Parathyroid adenoma (tissue), 2 donors: ENCODE measurements at regions not wholly inside any gene's neighbourhood (a gene's known extent, or its start where the extent isn't known, plus 50 kb on each side); places are given as distances from the start of the nearest gene placed in this dataset.

Source experiments
- H2AFZ ChIP-seq: fragments of 300-600 bp; sonication (generic); one replicate; pipeline ENCODE4 v1.7.0; 2017; ENCODE audit warnings: antibody characterized with exemption, mild to moderate bottlenecking
- H3K27ac ChIP-seq: fragments of 300-600 bp; sonication (generic); one replicate; pipeline ENCODE4 v1.7.0; 2017
- H3K27me3 ChIP-seq: fragments of 300-600 bp; sonication (generic); one replicate; pipeline ENCODE4 v1.7.0; 2017; ENCODE audit warnings: low read length; ENCODE audit not compliant: control insufficient read depth, insufficient read depth
- H3K36me3 ChIP-seq: fragments of 300-600 bp; sonication (generic); one replicate; pipeline ENCODE4 v1.7.0; 2017; ENCODE audit warnings: low read length; ENCODE audit not compliant: control insufficient read depth, insufficient read depth
- H3K4me1 ChIP-seq: fragments of 300-600 bp; sonication (generic); one replicate; pipeline ENCODE4 v1.7.0; 2017; ENCODE audit warnings: control low read depth
- H3K4me2 ChIP-seq: fragments of 300-600 bp; sonication (generic); one replicate; pipeline ENCODE4 v1.7.0; 2017; ENCODE audit warnings: low read length
- H3K4me3 ChIP-seq: fragments of 300-600 bp; sonication (generic); one replicate; pipeline ENCODE4 v1.7.0; 2017; ENCODE audit warnings: low read depth, low read length
- H3K79me2 ChIP-seq: fragments of 300-600 bp; sonication (generic); one replicate; pipeline ENCODE4 v1.7.0; 2017; ENCODE audit warnings: control low read depth
- H3K9ac ChIP-seq: fragments of 300-600 bp; sonication (generic); one replicate; pipeline ENCODE4 v1.7.0; 2017; ENCODE audit warnings: mild to moderate bottlenecking
- H3K9me3 ChIP-seq: fragments of 300-600 bp; sonication (generic); one replicate; pipeline ENCODE4 v1.7.0; 2017; ENCODE audit warnings: low read length; ENCODE audit not compliant: control insufficient read depth
- CTCF ChIP-seq: fragments of 300-600 bp; sonication (generic); IDR thresholded peaks from one replicate; pipeline ENCODE4 v1.7.0; 2017; ENCODE audit warnings: antibody characterized with exemption, mild to moderate bottlenecking
- donor health status: primary hyperparathyroidism.

GRCh38 chr1:200473698-200474371 is 64.0 kb upstream of the ZNF281 start:
- Histone ChIP-seq H3K79me2 (no peaks in the 10 kb centered on the region), H3K4me2 (no peak overlapping the region), H3K9me3 (no peaks in the 10 kb centered on the region), H3K9ac (no peak overlapping the region), H3K27ac (no peak overlapping the region), H2AFZ (no peak overlapping the region), H3K36me3 (no peaks in the 10 kb centered on the region), H3K4me1 (no peaks in the 10 kb centered on the region), H3K27me3 (no peaks in the 10 kb centered on the region), H3K4me3 (no peak overlapping the region)
- no peak for TF ChIP-seq CTCF

GRCh38 chr1:200471739-200472138 is 61.9 kb upstream of the ZNF281 start:
- Histone ChIP-seq H3K4me3 (no peak overlapping the region), H3K9me3 (no peaks in the 10 kb centered on the region), H2AFZ (no peak overlapping the region), H3K4me2 (no peak overlapping the region), H3K27me3 (no peaks in the 10 kb centered on the region), H3K27ac (no peak overlapping the region), H3K9ac (no peak overlapping the region), H3K36me3 (no peaks in the 10 kb centered on the region), H3K79me2 (no peaks in the 10 kb centered on the region), H3K4me1 (no peaks in the 10 kb centered on the region)
- TF ChIP-seq CTCF: no peak

GRCh38 chr1:200468264-200469001 is 58.6 kb upstream of the ZNF281 start:
- Histone ChIP-seq H3K4me3 (no peak overlapping the region), H3K9me3 (no peaks in the 10 kb centered on the region)

GRCh38 chr1:200464784-200465400 is 55.1 kb upstream of the ZNF281 start:
- no peak overlapping the region for H3K9ac ChIP-seq
- H3K27me3 ChIP-seq: no peaks in the 10 kb centered on the region
- no peak overlapping the region for H3K27ac ChIP-seq
- H2AFZ ChIP-seq: no peak overlapping the region
- no peak overlapping the region for H3K4me2 ChIP-seq
- no peaks in the 10 kb centered on the region for H3K9me3 ChIP-seq
- TF ChIP-seq CTCF: no peak
- H3K79me2 ChIP-seq: no peaks in the 10 kb centered on the region
- H3K4me3 ChIP-seq: no peak overlapping the region
- H3K36me3 ChIP-seq: no peaks in the 10 kb centered on the region
- H3K4me1 ChIP-seq: no peaks in the 10 kb centered on the region

More at GRCh38 chr1:200468264-200469001, 58.6 kb upstream of the ZNF281 start:
- no peaks in the 10 kb centered on the region for H3K79me2 ChIP-seq
- no peak overlapping the region for H3K9ac ChIP-seq
- TF ChIP-seq CTCF: no peak
- H3K4me1 ChIP-seq: no peaks in the 10 kb centered on the region
- no peaks in the 10 kb centered on the region for H3K27me3 ChIP-seq
- no peak overlapping the region for H2AFZ ChIP-seq
- H3K27ac ChIP-seq: no peak overlapping the region
- no peaks in the 10 kb centered on the region for H3K36me3 ChIP-seq
- no peak overlapping the region for H3K4me2 ChIP-seq
